Iris pigment epithelial cell (primary cell): ENCODE measurements at regions not wholly inside any gene's neighbourhood (a gene's known extent, or its start where the extent isn't known, plus 50 kb on each side); places are given as distances from the start of the nearest gene placed in this dataset.

Source experiments
- DNase-seq: peaks from one replicate; pipeline ENCODE4 v3.0.0-alpha.2; 2011; ENCODE audit warnings: low read depth

GRCh38 chr4:163966612-163967011 lies 472.1 kb downstream of the TMA16 start:
- DNase-seq = no peak

GRCh38 chr4:163967263-163967662 lies 472.8 kb downstream of the TMA16 start:
- DNase-seq = no peak

- DNase-seq = no peak
These were observed 473.2 kb downstream of the TMA16 start for GRCh38 chr4:163967710-163968109.

- no peak for DNase-seq
These were observed 474.8 kb downstream of the TMA16 start for GRCh38 chr4:163969291-163969690.

- DNase-seq = no peak
These were observed 482.1 kb downstream of the TMA16 start for GRCh38 chr4:163976588-163976987.

GRCh38 chr4:163988391-163988790 lies 493.9 kb downstream of the TMA16 start:
- no peak for DNase-seq

GRCh38 chr4:163988865-163989264 lies 494.4 kb downstream of the TMA16 start:
- DNase-seq = no peak

GRCh38 chr4:163991298-163991865 lies 496.9 kb downstream of the TMA16 start:
- peak; percentile 10 for DNase-seq

- DNase-seq = no peak
These were observed 514.9 kb downstream of the TMA16 start for GRCh38 chr4:164009435-164009834.

GRCh38 chr4:164011791-164012190 lies 517.3 kb downstream of the TMA16 start:
- no peak for DNase-seq

GRCh38 chr4:164012396-164013027 lies 518.0 kb downstream of the TMA16 start:
- DNase-seq = peak; percentile 1

- no peak for DNase-seq
These were observed 527.5 kb downstream of the TMA16 start for GRCh38 chr4:164021947-164022346.

- DNase-seq = no peak
These were observed 528.7 kb downstream of the TMA16 start for GRCh38 chr4:164023214-164023613.

GRCh38 chr4:164027805-164028204 lies 533.3 kb downstream of the TMA16 start:
- no peak for DNase-seq

GRCh38 chr4:164039482-164039881 lies 545.0 kb downstream of the TMA16 start:
- DNase-seq = no peak

- no peak for DNase-seq
These were observed 562.1 kb downstream of the TMA16 start for GRCh38 chr4:164056426-164057142.

- DNase-seq = no peak
These were observed 564.4 kb downstream of the TMA16 start for GRCh38 chr4:164058776-164059445.

- DNase-seq = no peak
These were observed 566.0 kb downstream of the TMA16 start for GRCh38 chr4:164060456-164060855.

GRCh38 chr4:164068392-164068791 lies 573.9 kb downstream of the TMA16 start:
- DNase-seq = no peak

- no peak for DNase-seq
These were observed 576.1 kb downstream of the TMA16 start for GRCh38 chr4:164070625-164071024.

GRCh38 chr4:164081371-164081770 lies 586.9 kb downstream of the TMA16 start:
- no peak for DNase-seq

GRCh38 chr4:164081801-164082200 lies 587.3 kb downstream of the TMA16 start:
- no peak for DNase-seq

- DNase-seq = no peak
These were observed 593.2 kb downstream of the TMA16 start for GRCh38 chr4:164087733-164088132.
